Kidney capillary endothelial cell (primary cell): ENCODE measurements at regions not wholly inside any gene's neighbourhood (a gene's known extent, or its start where the extent isn't known, plus 50 kb on each side); places are given as distances from the start of the nearest gene placed in this dataset.

Experiments used
- DNase-seq: peaks from one replicate; pipeline ENCODE4 v3.0.0-alpha.2; 2018; ENCODE audit warnings: low spot score

- no peak for DNase-seq
These were observed 126.8 kb upstream of the PRDX4 start for GRCh38 chrX:23540532-23540931.

- no peak for DNase-seq
These were observed 119.1 kb upstream of the PRDX4 start for GRCh38 chrX:23548164-23548563.

- no peak for DNase-seq
These were observed 115.0 kb upstream of the PRDX4 start for GRCh38 chrX:23552303-23552702.

GRCh38 chrX:23554304-23554703 lies 113.0 kb upstream of the PRDX4 start:
- peak; percentile 27 for DNase-seq

DNA sequence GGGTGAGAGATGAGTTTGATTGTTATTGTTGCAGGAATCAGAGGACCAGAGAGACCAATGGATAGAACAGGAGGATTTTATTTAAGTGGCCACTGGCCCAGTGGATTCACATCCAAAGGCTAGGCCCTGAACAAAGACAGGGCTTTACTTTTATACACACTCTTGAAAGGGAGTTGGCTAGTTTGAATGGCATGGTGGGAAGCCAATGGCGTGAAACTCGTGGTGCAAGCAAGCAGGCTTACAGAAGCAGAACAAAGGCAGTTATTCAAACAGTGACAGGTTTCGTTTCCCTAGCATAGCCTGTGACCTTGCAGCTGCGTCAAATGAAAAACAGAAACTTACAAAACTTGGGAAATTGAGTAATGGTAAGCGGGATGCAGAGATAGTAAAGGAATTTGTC lies 110.2 kb upstream of the PRDX4 start:
- DNase-seq = no peak

DNA sequence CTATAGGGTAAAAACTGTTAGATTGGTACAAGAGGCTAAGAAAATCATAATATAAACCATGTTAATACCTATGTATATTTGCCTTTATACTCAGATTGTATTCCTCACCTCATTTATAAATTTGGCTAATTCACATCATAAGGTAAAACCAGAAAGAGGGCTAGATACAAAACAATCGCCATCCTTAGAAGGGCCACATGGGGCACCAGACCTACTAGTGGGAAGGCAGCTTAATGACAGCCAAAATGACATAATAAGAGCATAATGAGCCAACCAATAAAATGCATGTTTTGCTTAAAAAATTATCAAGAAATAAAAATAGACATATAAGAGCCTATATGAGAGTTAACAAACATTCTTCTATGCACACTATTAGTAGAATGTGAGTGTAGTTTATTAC lies 107.3 kb upstream of the PRDX4 start:
- no peak for DNase-seq

DNA sequence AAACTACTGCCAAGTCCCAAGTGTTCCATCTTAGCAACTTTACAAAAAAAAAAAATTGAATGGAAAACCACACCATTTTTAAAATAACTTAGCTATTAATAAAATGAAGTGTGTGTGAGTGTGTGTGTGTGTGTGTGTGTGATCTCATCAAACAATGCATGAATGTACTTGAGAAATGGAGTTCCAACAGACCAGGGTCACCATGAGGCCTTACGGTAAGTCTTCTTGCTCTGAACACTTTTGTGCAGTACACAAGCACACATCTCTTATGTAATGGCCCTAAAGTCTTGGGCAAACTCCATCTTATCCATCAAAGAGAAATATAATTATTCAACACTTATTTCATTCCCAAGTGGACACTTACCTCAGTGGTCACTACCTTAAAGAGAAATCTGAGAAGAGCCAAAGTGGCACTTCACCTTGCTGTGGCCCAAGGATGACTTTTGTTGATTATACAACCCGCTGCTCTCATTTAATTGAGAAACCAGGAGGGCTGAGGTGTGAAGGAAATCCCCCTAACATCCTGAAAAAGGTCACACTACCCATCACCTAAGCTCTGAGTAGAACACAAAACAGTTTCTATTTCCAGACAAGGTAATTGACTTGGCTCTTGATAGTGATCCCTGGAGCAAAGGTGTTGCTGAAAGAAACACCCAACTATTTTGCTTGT lies 96.5 kb upstream of the PRDX4 start:
- no peak for DNase-seq

DNA sequence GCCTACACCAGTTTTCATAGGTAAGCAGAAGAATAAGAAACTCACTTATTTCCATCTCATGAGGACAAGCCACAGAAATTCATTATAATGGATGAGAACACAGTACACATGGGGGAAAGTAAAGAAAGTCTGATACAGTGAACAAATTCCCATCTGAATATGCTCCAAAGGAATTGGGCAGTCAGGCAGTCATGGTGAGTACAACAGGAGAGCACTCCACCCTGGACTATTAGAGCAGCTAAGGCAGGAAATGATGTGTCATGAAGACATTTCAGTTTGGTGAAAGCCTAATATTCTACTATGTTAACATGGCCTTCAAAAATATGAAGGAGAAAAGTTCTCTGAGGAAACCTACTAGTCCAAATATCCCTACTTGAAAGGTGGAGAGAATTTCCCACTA lies 92.0 kb upstream of the PRDX4 start:
- DNase-seq = no peak

DNA sequence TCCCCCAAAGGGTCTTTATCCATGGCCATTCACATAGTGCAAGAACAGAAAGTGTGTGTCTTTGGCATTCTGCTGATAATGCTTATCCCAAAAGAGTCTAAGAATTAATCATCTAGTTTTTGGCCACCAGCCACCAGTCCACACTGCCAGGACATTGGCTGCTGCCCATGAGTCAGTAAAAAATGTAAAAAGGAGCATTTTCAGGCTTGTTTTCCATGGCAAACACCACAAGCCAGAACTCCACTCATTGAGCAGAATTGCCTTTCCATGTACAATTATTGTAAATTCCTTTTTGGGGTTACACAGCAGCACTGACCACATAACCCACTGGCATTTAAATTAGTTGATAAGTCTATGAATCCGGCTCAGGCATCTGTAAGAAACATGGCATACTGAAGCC lies 89.2 kb upstream of the PRDX4 start:
- DNase-seq = no peak

DNA sequence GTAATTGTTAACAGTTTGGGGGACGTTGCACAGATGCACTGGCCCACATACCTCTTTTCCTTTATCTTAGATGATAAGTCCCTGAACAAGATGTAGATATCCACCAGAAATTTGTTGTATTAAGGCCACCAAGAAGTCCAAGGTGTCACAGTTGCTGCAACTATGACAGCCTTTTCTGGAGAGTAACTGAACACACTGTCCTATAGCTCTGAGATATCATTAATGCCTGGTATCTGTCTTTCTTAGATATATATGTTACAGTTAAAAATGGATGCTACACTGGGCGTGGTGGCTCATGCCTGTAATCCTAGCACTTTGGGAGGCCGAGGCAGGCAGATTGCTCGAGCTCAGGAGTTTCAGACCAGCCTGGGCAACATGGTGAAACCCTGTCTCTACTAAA lies 77.8 kb upstream of the PRDX4 start:
- DNase-seq = no peak

DNA sequence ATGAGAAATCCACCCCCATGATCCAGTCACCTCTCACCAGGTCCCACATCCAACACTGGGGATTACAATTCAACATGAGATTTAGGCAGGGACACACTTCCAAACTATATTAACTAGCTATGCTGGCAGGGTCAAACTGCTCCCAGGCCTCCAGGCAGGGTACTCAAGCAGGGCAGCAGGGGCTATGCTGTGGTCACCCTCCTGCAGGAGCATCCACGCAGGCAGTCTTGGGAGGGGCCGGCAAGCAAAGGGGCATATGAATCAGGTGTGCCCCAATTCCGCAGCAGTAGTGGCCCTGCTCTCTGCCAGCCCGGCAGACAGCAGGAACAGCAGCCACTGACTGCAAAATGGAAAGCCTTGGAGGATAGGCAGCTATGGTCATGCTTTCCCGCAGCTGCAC lies 74.6 kb upstream of the PRDX4 start:
- no peak for DNase-seq

DNA sequence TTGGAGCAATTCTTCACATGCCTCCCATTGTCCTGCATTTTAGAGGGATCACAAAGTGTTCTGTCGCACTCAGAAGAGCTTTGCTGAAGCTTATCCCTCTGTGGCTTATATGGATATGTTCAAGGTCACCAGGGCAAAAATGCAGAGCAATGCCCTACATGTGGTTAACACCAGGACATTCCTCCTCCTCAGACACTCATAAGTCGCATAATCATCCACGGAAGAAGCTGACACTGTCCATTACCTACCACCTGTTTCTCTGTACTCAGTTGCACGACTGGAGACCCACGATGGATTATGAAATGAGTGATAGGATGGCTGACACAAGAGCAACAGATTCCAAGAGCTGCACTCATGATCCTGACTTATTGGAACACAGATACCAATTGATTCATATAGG lies 68.7 kb upstream of the PRDX4 start:
- no peak for DNase-seq

- no peak for DNase-seq
These were observed 63.8 kb upstream of the PRDX4 start for GRCh38 chrX:23603501-23603900.

DNA sequence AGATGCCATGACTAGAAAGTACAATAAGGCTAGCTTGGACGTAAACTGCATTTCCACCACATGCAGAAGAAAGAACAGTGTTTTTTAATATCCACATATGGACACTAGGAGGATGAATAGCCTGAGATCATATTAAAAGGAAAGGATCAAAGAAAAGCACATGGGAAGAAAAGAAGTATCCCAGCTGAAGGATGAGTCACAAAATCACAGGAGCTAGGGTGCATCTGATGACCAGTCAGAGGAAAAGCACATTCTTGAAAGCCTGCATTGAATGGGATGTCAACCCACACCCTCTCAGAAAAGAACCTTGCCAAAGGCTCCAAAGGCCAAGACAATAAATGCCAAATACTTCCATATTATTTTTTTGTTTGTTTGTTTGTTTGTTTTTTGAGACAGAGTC lies 56.8 kb upstream of the PRDX4 start:
- DNase-seq = no peak

DNA sequence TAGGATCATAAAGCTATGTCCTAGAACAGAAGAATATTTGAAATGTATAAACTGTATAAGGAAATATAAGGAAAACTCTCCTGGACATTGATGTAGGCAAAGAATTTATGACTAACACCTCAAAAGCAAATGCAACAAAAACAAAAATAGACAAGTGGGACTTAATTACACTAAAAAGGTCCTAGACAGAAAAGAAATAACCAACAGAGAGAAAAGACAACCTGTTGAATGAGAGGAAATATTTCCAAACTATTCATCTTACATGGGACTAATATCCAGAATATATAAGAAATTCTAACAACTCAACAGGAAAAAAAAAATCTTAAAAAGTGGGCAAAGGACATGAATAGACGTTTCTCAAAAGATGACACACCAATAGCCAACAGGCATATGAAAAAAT lies 54.4 kb upstream of the PRDX4 start:
- no peak for DNase-seq

GRCh38 chrX:23616361-23616760 lies 50.9 kb upstream of the PRDX4 start:
- DNase-seq = peak; percentile 44
